Renal cortical epithelial cell (primary cell): ENCODE measurements at regions not wholly inside any gene's neighbourhood (a gene's known extent, or its start where the extent isn't known, plus 50 kb on each side); places are given as distances from the start of the nearest gene placed in this dataset.

Experiments used
- DNase-seq: peaks from one replicate; pipeline ENCODE4 v3.0.0-alpha.2; 2011; ENCODE audit warnings: low read depth

GRCh38 chr13:111038887-111039286, 76.2 kb upstream of the ARHGEF7 start:
- DNase-seq: no peak

- no peak for DNase-seq
These were observed 77.2 kb upstream of the ARHGEF7 start for GRCh38 chr13:111037927-111038326.

GRCh38 chr13:111036665-111037064, 78.4 kb upstream of the ARHGEF7 start:
- DNase-seq: no peak

GRCh38 chr13:111035861-111036260, 79.2 kb upstream of the ARHGEF7 start:
- DNase-seq: no peak

- peak; percentile 9 for DNase-seq
These were observed 80.3 kb upstream of the ARHGEF7 start for GRCh38 chr13:111034811-111035210.

DNA sequence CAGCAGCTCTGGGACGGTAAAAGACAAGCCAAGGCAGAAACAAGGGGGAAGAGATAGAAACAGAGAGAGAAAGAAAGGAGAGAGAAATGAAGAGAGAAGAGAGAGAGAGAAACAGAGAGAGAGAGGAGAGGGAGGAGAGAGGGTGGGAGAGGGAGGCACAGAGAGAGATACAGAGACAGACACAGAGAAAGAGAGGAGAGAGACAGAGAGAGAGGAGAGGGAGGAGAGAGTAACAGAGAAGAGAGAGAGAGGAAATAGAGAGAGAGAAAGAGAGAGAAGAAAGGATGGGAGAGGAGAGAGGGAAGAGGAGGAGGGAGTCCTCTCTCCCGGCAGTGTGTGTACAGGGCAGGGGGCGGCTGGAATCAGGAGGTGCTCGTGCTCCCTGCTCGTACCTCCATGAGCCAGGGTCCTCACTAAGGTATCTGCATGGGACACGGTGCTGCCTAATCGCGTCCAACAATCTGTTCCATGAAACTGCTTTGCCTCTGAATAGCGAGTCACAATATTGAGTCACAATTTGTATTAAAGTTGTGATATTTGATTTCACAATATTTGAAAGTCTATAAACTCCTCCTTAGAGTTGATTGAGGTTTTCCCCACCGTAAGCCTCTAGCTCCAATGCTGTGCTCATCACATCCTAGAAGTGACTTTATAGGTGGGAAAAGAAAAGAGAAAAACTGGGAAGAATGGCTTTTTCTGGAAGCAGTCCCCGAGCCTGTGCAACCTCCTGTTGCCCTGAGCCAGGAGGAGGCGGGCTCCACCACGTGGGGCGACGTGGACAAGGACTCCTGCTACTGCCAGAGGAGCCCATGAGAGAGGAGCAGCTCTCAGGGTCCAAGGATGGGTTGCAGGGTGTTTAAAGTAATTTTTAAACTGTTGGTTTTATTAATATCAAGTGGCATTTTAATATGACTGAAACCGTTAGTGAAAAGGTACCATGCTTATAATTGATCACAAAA, 81.7 kb upstream of the ARHGEF7 start:
- no peak for DNase-seq

DNA sequence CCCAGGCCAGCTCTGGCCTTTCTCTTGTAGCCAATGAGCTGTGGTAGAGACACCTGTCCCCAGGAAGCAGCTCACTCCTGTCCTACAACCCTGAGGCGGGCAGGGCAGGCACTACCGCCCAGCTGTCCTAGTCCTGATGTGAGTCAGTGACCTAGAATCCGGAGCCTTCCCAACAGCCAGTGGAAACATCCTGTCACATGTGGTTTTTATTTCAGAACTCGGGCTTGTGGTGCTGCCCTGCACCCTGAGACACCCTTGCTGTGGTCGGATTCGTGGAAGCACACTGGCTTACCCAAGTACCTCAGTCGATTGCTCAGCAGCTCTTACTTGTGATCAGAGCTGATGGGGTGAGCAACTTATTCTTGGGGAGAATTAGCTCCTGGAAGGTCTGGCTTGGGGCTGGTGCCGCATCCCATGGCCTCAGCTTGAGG, 83.6 kb upstream of the ARHGEF7 start:
- peak; percentile 5 for DNase-seq

GRCh38 chr13:111029957-111030609, 85.0 kb upstream of the ARHGEF7 start:
- no peak for DNase-seq

- DNase-seq: no peak
These were observed 87.4 kb upstream of the ARHGEF7 start for GRCh38 chr13:111027458-111028439.

- DNase-seq: no peak
These were observed 89.8 kb upstream of the ARHGEF7 start for GRCh38 chr13:111025310-111025709.

DNA sequence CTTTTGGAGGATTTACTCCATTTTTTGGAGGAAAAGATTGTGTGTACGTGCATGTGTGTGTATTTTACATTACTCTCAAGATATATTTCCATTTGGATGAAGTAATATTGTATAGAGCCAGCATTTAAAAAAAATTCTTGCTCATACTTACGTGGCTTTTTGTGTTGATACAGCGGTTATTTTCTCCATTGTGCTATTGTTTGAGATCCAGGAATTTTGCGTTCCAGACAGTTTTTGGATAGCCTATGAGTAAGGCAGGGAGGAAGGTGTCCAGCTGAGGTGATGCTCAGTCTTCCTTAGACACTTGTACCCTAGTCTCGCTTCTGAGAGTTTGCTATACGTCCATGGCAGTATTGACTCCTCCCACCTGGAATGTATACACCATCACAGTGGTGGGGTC, 92.2 kb upstream of the ARHGEF7 start:
- DNase-seq: no peak

- no peak for DNase-seq
These were observed 92.9 kb upstream of the ARHGEF7 start for GRCh38 chr13:111022241-111022640.

DNA sequence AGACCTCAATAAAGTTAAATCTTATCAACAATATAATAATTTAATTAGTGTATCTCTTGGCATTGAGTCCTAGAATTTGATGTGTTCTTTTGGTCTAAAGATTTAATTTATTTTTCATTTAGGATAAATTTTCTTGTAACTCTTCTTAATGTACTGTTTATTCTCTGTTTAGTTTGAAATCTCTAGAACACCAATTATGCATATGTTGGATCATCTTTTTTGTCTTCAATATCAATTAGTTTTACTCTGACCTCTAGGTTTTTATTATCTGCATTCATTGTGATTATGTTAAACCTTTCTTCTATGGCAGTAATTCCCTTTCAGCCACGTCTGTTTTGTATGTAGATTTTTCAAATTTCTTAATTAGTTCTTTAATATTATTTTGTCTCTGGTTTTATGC, 93.8 kb upstream of the ARHGEF7 start:
- no peak for DNase-seq

DNA sequence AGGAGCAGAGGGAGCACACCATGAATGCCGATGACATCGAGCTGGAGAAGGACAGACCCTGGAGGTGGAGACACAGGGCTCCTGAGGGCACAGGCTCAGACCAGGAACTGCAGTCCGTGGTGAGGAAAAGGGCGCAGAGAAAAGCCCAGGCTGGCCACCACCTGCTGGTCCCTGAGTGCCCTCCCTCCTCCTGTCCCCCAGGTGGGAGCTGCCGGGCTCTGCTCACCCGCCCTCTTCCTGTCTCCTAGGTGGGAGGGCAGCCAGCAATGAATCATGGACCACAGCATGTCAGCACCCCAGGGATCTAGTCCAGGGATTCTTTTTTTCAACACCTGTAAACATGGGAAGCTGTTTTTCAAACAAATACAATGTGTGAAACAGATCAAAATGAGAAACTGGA, 94.6 kb upstream of the ARHGEF7 start:
- DNase-seq: no peak

- DNase-seq: no peak
These were observed 95.1 kb upstream of the ARHGEF7 start for GRCh38 chr13:111020021-111020420.

DNA sequence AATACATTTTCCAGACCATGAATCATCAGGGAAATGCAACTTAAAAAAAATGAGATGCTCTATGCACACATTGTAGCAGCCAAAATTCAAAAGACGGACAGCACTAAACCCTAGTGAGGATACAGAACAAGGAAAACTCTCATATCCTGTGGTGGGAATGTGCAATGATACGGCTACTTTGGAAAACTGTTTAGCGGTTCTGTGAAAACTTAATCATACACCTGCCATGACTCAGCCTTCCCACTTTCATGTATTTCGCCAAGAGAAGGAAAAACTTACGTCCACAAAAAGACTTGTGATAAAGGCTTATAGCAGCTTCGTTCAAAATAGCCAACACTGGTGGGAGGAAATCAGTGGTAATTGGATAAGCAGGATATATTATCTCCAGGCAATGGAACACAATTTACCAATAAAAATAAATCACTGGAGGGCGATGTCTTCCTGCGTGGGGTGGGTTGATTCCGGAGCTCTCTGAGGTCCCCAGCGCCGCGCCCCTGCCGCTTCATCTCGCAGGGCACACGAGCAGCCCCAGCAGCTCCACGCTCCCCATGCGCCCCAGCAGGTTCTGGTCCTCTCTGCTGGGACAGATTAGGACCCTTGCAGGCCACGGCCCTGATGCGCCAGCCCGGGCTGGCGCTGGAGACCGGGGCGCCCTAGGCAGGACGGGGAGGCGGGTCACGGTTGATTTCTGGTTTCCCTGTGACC, 97.2 kb upstream of the ARHGEF7 start:
- DNase-seq: no peak

GRCh38 chr13:111013196-111013595, 98.3 kb upstream of the ANKRD10 start:
- no peak for DNase-seq

GRCh38 chr13:111011899-111012298, 97.0 kb upstream of the ANKRD10 start:
- no peak for DNase-seq

DNA sequence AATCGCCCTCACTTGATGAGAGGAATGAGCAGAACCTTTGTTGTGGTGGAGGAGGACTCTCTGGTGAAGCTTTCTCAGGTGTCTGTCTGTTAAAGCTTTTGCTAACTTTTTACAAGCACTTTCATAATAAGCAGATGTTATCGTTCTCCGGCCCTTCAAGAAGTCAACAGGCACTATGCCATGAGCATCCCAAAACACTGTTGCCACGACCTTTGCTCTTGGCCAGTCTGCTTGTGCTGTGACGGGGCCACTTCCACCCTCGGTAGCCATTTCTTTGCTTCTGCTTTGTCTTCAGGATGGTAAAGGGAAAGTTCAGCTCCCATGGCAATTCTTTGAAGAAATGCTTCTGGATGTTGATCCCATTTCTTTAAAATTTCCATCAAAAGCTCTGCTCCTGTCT, 93.5 kb upstream of the ANKRD10 start:
- no peak for DNase-seq

DNA sequence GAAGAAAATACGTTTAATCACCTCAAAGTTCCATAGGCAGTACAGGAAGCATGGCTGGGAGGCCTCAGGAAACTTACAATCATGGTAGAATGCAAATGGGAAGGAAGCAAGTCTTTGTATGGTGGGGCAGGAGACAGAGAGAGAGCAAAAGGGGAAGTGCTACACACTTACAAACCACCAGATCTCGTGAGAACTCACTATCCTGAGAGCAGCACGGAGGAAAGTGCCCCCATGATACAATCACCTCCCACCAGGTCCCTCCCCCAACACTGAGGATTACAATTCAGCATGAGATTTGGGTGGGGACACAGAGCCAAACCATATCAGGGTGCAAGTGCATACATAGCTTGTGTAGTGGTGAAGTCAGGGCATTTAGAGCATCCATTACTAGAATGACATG, 92.3 kb upstream of the ANKRD10 start:
- no peak for DNase-seq

GRCh38 chr13:111006506-111007031, 91.7 kb upstream of the ANKRD10 start:
- DNase-seq: peak; percentile 49
